NCI-H1417 treated with DMSO at 0.1 percent for 48 hours (cell line): ENCODE measurements at regions not wholly inside any gene's neighbourhood (a gene's known extent, or its start where the extent isn't known, plus 50 kb on each side); places are given as distances from the start of the nearest gene placed in this dataset.

Source experiments
- DNase-seq: peaks from one replicate; lab custom pipeline; 2025; lab: John Stamatoyannopoulos, UW

GRCh38 chr7:19851504-19851903 is 78.1 kb upstream of the TMEM196 start:
- no peak for DNase-seq

- no peak for DNase-seq
Measured at GRCh38 chr7:19834566-19834965, 61.1 kb upstream of the TMEM196 start.

DNA sequence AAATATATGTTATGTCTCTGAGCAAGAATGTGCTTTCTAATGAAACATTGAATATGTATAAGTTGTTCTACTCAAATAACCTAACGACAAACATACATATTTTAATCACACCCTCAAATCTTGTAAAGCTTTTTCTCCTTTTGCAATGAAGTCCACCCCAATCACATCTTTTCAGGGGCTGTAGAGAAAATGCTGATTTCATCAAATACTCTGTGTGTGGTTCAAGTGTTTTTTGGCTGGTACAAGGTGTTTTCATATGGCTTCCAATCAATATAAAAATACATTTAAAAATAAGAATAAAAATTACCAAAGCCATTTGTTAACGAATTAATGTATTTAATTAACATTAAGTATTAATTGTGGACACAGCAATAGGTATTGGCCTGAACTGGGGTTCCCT is 57.2 kb upstream of the TMEM196 start:
- DNase-seq: no peak
